ENCODE measurements at regions not wholly inside any gene's neighbourhood (a gene's known extent, or its start where the extent isn't known, plus 50 kb on each side); places are given as distances from the start of the nearest gene placed in this dataset.

DNA sequence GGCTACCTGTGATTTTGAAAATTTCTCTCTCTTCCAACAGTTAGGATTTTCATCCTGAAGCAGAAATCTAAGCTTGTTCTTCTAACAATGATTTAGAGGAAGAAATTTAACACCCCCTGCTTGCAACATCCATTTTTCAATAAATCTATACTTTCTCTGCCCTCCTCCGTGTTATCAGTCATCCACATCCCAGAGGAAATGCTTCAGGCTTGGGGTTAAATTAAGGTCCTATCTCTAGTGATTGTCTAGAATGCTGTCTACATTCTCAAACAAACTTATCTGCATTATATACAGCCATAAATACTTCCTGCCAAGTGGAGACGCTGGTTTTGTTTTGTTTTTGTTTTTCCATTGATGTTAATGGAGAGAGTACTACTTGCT, 371.0 kb downstream of the CSNK1G3 start:
- TF ChIP-seq CTCF (IDR thresholded peaks at IDR 0.05 in 2 of 3, conservative IDR thresholded peaks at IDR 0.05 in 1 of 3; ENCODE audit: borderline replicate concordance in 1 of 3, insufficient read depth in 1 of 3, low read depth in 2 of 3, low read length in 2 of 3): no peak
- no peak for TF ChIP-seq RAD21 (IDR thresholded peaks at IDR 0.05; ENCODE audit: low read depth)
- no peak for TF ChIP-seq SIN3A (IDR thresholded peaks at IDR 0.05; ENCODE audit: low read depth)
- no peak for TF ChIP-seq ZFX (IDR thresholded peaks at IDR 0.05)
- no peak for TF ChIP-seq POLR2AphosphoS5 (IDR thresholded peaks at IDR 0.05; ENCODE audit: low read depth, low read length)
- TF ChIP-seq REST (IDR thresholded peaks at IDR 0.05; ENCODE audit: low read depth): no peak
- no peak for TF ChIP-seq EGR1 (IDR thresholded peaks at IDR 0.05; ENCODE audit: low read depth)
- TF ChIP-seq EZH2 (IDR thresholded peaks at IDR 0.05): no peak
- TF ChIP-seq MAX (IDR thresholded peaks at IDR 0.05): no peak
- TF ChIP-seq, protein P1, sequence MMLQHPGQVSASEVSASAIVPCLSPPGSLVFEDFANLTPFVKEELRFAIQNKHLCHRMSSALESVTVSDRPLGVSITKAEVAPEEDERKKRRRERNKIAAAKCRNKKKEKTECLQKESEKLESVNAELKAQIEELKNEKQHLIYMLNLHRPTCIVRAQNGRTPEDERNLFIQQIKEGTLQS (IDR thresholded peaks at IDR 0.05): no peak
- no peak for TF ChIP-seq YY1 (IDR thresholded peaks at IDR 0.05; ENCODE audit: extremely low read depth, insufficient replicate concordance, low read depth, low read length)
- TF ChIP-seq EZH2phosphoT487 (IDR thresholded peaks at IDR 0.05; ENCODE audit: borderline replicate concordance): no peak

All from HCT116 (cell line).